ENCODE measurements at regions not wholly inside any gene's neighbourhood (a gene's known extent, or its start where the extent isn't known, plus 50 kb on each side); places are given as distances from the start of the nearest gene placed in this dataset.
"Not testable (repeated sequence)": the region's sequence is repeated elsewhere in the genome, so short reads cannot be mapped to it uniquely, and the experiment has no call there.

- not testable (repeated sequence) for H3K4me3 Mint-ChIP-seq, H3K27ac Mint-ChIP-seq, ATAC-seq, H3K36me3 Mint-ChIP-seq, H3K9me3 Mint-ChIP-seq
- peak in 1 of 2 donors; percentile 37 for DNase-seq (ENCODE audit: low spot score in 2 of 2)
- H3K4me1 Mint-ChIP-seq, result peaks cover 11% of the 10 kb centered on the region
Measured at GRCh38 chr21:13896596-13897247, 287.1 kb downstream of the POTED start.

- H3K9me3 Mint-ChIP-seq, H3K36me3 Mint-ChIP-seq, H3K4me3 Mint-ChIP-seq, ATAC-seq, H3K27ac Mint-ChIP-seq: not testable (repeated sequence)
- peaks cover 11% of the 10 kb centered on the region for H3K4me1 Mint-ChIP-seq
- DNase-seq (ENCODE audit: low spot score in 2 of 2), result peak in 1 of 2 donors; percentile 47
Measured at GRCh38 chr21:13893617-13894016, 284.0 kb downstream of the POTED start.

GRCh38 chr21:13893025-13893424, 283.4 kb downstream of the POTED start:
- H3K4me1 Mint-ChIP-seq, result peaks cover 11% of the 10 kb centered on the region
- H3K36me3 Mint-ChIP-seq, H3K9me3 Mint-ChIP-seq, H3K27ac Mint-ChIP-seq, H3K4me3 Mint-ChIP-seq, ATAC-seq: not testable (repeated sequence)
- peak in 1 of 2 donors; percentile 32 for DNase-seq (ENCODE audit: low spot score in 2 of 2)

- not testable (repeated sequence) for H3K4me3 Mint-ChIP-seq; ATAC-seq; H3K9me3 Mint-ChIP-seq; DNase-seq (ENCODE audit: low spot score in 2 of 2); H3K36me3 Mint-ChIP-seq; H3K27ac Mint-ChIP-seq
- H3K4me1 Mint-ChIP-seq, result peaks cover 11% of the 10 kb centered on the region
Measured at GRCh38 chr21:13892146-13892751, 282.7 kb downstream of the POTED start.

- not testable (repeated sequence) for DNase-seq (ENCODE audit: low spot score in 2 of 2); H3K4me1 Mint-ChIP-seq; H3K4me3 Mint-ChIP-seq; H3K27ac Mint-ChIP-seq; ATAC-seq; H3K9me3 Mint-ChIP-seq; H3K36me3 Mint-ChIP-seq
Measured at GRCh38 chr21:13889176-13889575, 279.6 kb downstream of the POTED start.

- not testable (repeated sequence) for H3K4me3 Mint-ChIP-seq; H3K9me3 Mint-ChIP-seq; DNase-seq (ENCODE audit: low spot score in 2 of 2); H3K36me3 Mint-ChIP-seq; ATAC-seq; H3K4me1 Mint-ChIP-seq; H3K27ac Mint-ChIP-seq
Measured at GRCh38 chr21:13883641-13884395, 274.2 kb downstream of the POTED start.

- not testable (repeated sequence) for H3K4me3 Mint-ChIP-seq; DNase-seq (ENCODE audit: low spot score in 2 of 2); H3K36me3 Mint-ChIP-seq; ATAC-seq; H3K9me3 Mint-ChIP-seq; H3K27ac Mint-ChIP-seq
- peaks cover 15% of the 10 kb centered on the region for H3K4me1 Mint-ChIP-seq
Measured at GRCh38 chr21:13877503-13877902, 267.9 kb downstream of the POTED start.

GRCh38 chr21:13876999-13877398, 267.4 kb downstream of the POTED start:
- not testable (repeated sequence) for H3K27ac Mint-ChIP-seq; H3K4me3 Mint-ChIP-seq; DNase-seq (ENCODE audit: low spot score in 2 of 2); H3K9me3 Mint-ChIP-seq; H3K36me3 Mint-ChIP-seq; ATAC-seq
- H3K4me1 Mint-ChIP-seq, result peaks cover 17% of the 10 kb centered on the region

GRCh38 chr21:13874001-13874400, 264.4 kb downstream of the POTED start:
- ATAC-seq; H3K9me3 Mint-ChIP-seq; DNase-seq (ENCODE audit: low spot score in 2 of 2); H3K4me3 Mint-ChIP-seq; H3K36me3 Mint-ChIP-seq: not testable (repeated sequence)
- Mint-ChIP-seq H3K27ac (peak overlapping the region; percentile 14), H3K4me1 (peaks cover 25% of the 10 kb centered on the region)

- no peak for DNase-seq (ENCODE audit: low spot score in 2 of 2)
- Mint-ChIP-seq H3K27ac (no peak overlapping the region), H3K36me3 (no peaks in the 10 kb centered on the region), H3K4me3 (no peak overlapping the region), H3K9me3 (peaks cover 3% of the 10 kb centered on the region), H3K4me1 (peaks cover 11% of the 10 kb centered on the region)
- ATAC-seq, result no peak
Measured at GRCh38 chr21:13854638-13855037, 245.1 kb downstream of the POTED start.

- H3K4me1 Mint-ChIP-seq, result peaks cover 11% of the 10 kb centered on the region
- H3K27ac Mint-ChIP-seq; H3K36me3 Mint-ChIP-seq; H3K9me3 Mint-ChIP-seq; ATAC-seq; H3K4me3 Mint-ChIP-seq; DNase-seq (ENCODE audit: low spot score in 2 of 2): not testable (repeated sequence)
Measured at GRCh38 chr21:13850808-13851207, 241.2 kb downstream of the POTED start.

- H3K36me3 Mint-ChIP-seq, result not testable (repeated sequence)
Measured at GRCh38 chr21:13849489-13849888, 239.9 kb downstream of the POTED start.

GRCh38 chr21:13846718-13847117, 237.1 kb downstream of the POTED start:
- not testable (repeated sequence) for ATAC-seq; H3K9me3 Mint-ChIP-seq; DNase-seq (ENCODE audit: low spot score in 2 of 2); H3K36me3 Mint-ChIP-seq; H3K27ac Mint-ChIP-seq; H3K4me1 Mint-ChIP-seq; H3K4me3 Mint-ChIP-seq

More at GRCh38 chr21:13849489-13849888, 239.9 kb downstream of the POTED start:
- H3K9me3 Mint-ChIP-seq; DNase-seq (ENCODE audit: low spot score in 2 of 2); H3K4me3 Mint-ChIP-seq; H3K27ac Mint-ChIP-seq; ATAC-seq: not testable (repeated sequence)
- H3K4me1 Mint-ChIP-seq, result peaks cover 11% of the 10 kb centered on the region

- not testable (repeated sequence) for H3K4me3 Mint-ChIP-seq, H3K27ac Mint-ChIP-seq
Measured at GRCh38 chr21:13844574-13844973, 235.0 kb downstream of the POTED start.

GRCh38 chr21:13843081-13843480, 233.5 kb downstream of the POTED start:
- H3K9me3 Mint-ChIP-seq; H3K36me3 Mint-ChIP-seq; ATAC-seq; H3K4me3 Mint-ChIP-seq; DNase-seq (ENCODE audit: low spot score in 2 of 2); H3K27ac Mint-ChIP-seq; H3K4me1 Mint-ChIP-seq: not testable (repeated sequence)

More at GRCh38 chr21:13844574-13844973, 235.0 kb downstream of the POTED start:
- ATAC-seq; H3K4me1 Mint-ChIP-seq; H3K9me3 Mint-ChIP-seq; DNase-seq (ENCODE audit: low spot score in 2 of 2); H3K36me3 Mint-ChIP-seq: not testable (repeated sequence)
